ENCODE measurements at regions not wholly inside any gene's neighbourhood (a gene's known extent, or its start where the extent isn't known, plus 50 kb on each side); places are given as distances from the start of the nearest gene placed in this dataset.
A peak's percentile ranks its signal among the peaks of the same experiment; 100 is the strongest.

DNA sequence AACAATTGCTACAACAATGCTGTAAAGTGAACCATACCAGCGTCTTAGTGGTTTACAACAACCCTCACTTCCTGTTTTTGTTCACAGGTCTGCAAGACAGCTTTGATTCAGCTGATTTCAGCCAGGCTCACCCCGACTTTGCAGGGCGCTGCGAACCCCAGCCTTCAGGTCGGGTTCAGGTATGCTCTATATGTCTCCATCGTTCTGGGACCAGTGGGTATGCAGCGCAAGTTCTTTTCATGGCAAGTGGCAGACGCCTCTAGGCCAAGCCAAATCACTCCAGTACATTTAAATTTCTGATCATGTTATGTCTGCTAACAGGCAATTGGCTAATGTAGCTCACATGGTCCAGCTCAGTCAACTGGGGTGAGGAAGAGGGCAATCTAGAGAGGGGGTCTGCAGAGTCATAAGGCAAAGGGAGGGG is 52.4 kb upstream of the RGMA start:
- H2AFZ ChIP-seq (ENCODE audit: low read depth, low read length), result peak overlapping the region; percentile 60
- TF ChIP-seq EZH2 (IDR thresholded peaks at IDR 0.05; ENCODE audit: borderline replicate concordance, low read depth, low read length, severe bottlenecking), result no peak
- TF ChIP-seq, protein P1, sequence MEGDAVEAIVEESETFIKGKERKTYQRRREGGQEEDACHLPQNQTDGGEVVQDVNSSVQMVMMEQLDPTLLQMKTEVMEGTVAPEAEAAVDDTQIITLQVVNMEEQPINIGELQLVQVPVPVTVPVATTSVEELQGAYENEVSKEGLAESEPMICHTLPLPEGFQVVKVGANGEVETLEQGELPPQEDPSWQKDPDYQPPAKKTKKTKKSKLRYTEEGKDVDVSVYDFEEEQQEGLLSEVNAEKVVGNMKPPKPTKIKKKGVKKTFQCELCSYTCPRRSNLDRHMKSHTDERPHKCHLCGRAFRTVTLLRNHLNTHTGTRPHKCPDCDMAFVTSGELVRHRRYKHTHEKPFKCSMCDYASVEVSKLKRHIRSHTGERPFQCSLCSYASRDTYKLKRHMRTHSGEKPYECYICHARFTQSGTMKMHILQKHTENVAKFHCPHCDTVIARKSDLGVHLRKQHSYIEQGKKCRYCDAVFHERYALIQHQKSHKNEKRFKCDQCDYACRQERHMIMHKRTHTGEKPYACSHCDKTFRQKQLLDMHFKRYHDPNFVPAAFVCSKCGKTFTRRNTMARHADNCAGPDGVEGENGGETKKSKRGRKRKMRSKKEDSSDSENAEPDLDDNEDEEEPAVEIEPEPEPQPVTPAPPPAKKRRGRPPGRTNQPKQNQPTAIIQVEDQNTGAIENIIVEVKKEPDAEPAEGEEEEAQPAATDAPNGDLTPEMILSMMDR (IDR thresholded peaks at IDR 0.05; ENCODE audit: borderline replicate concordance, extremely low read depth, low read length, poor library complexity, severe bottlenecking), result no peak
- no peaks in the 10 kb centered on the region for H3K79me2 ChIP-seq (ENCODE audit: insufficient read depth, low read length)
- DNase-seq, result peak; percentile 9
- ATAC-seq (ENCODE audit: insufficient read depth, low read depth), result peak; percentile 52; the same call in 2 of the 3 replicates
- H3K4me2 ChIP-seq (ENCODE audit: insufficient read depth, low read length), result no peak overlapping the region
- H3K9ac ChIP-seq (ENCODE audit: low read depth, low read length), result no peak overlapping the region
- no peaks in the 10 kb centered on the region for H4K20me1 ChIP-seq (ENCODE audit: insufficient read depth, low read length)
- H3K4me3 ChIP-seq (ENCODE audit: low read depth in 1 of 2, low read length in 2 of 2), result no peak overlapping the region
- H3K27ac ChIP-seq (ENCODE audit: low read length), result 0 out of 2 replicates have a peak overlapping the region, but pooled peaks have one; percentile 36
- peaks cover 18% of the 10 kb centered on the region for H3K4me1 ChIP-seq (ENCODE audit: insufficient read depth, low read length)
- H3K9me3 ChIP-seq (ENCODE audit: insufficient read depth, low read length, severe bottlenecking), result no peaks in the 10 kb centered on the region
- no peaks in the 10 kb centered on the region for H3K36me3 ChIP-seq (ENCODE audit: insufficient read depth, low read length)
- H3K27me3 ChIP-seq (ENCODE audit: insufficient read depth, low read length, poor library complexity), result no peaks in the 10 kb centered on the region

DNA sequence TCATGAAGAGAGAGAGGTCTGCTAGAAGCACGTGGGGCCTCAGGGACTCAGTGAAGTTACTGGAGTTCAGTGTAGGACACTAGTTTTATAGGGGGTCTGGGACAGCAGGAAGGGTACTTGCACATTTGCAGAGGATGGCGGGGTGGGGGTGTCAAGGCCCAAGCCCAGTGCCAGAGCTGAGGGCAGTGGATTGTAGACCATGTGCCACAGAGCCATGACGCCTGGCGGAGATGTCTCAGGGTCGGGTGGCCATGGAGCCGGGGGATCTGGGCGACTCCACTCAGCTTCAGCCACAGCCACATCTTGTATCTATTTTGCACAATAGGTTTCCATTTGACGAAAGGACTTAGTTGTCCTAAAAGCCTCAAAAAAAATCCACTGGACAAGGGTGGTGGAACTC is 50.4 kb upstream of the RGMA start:
- Histone ChIP-seq H4K20me1 (ENCODE audit: insufficient read depth, low read length) (no peaks in the 10 kb centered on the region), H3K79me2 (ENCODE audit: insufficient read depth, low read length) (no peaks in the 10 kb centered on the region), H3K27me3 (ENCODE audit: insufficient read depth, low read length, poor library complexity) (no peaks in the 10 kb centered on the region), H3K9ac (ENCODE audit: low read depth, low read length) (no peak overlapping the region), H3K4me1 (ENCODE audit: insufficient read depth, low read length) (peaks cover 9% of the 10 kb centered on the region), H2AFZ (ENCODE audit: low read depth, low read length) (no peak overlapping the region), H3K36me3 (ENCODE audit: insufficient read depth, low read length) (no peaks in the 10 kb centered on the region), H3K4me2 (ENCODE audit: insufficient read depth, low read length) (no peak overlapping the region), H3K9me3 (ENCODE audit: insufficient read depth, low read length, severe bottlenecking) (no peaks in the 10 kb centered on the region), H3K4me3 (ENCODE audit: low read depth in 1 of 2, low read length in 2 of 2) (no peak overlapping the region), H3K27ac (ENCODE audit: low read length) (no peak overlapping the region)
- ATAC-seq (ENCODE audit: insufficient read depth, low read depth), result no peak
- TF ChIP-seq, protein P1 (IDR thresholded peaks at IDR 0.05; ENCODE audit: borderline replicate concordance, extremely low read depth, low read length, poor library complexity, severe bottlenecking), result no peak
- no peak for TF ChIP-seq EZH2 (IDR thresholded peaks at IDR 0.05; ENCODE audit: borderline replicate concordance, low read depth, low read length, severe bottlenecking)
- no peak for DNase-seq

DNA sequence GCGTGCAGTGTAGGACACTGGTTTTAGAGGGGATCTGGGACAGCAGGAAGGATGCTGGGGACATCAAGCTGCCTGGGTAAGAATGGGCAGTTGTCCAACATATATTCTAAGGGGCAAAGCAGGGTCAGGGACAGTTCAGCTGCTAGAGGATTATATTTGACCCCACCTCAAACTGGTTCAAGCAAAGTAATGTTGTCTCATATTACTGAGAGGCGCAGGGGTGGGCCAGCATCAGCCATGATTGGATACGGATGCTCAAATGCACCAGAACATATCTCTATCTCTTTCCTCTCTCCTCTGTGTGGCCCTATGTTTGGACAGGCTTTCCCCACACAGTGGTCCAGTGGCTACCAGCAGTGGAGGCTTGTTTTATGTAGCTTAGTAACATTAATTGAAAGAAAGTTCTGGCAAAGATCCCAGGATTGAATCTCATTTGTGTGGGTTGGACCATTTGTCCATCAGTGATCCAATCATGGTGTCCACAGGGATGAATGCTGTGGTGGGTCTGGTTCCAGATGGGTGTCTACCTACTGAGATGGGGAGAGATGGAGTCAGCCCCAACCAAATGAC is 49.8 kb upstream of the RGMA start:
- TF ChIP-seq, protein P1 (IDR thresholded peaks at IDR 0.05; ENCODE audit: borderline replicate concordance, extremely low read depth, low read length, poor library complexity, severe bottlenecking), result no peak
- TF ChIP-seq EZH2 (IDR thresholded peaks at IDR 0.05; ENCODE audit: borderline replicate concordance, low read depth, low read length, severe bottlenecking), result no peak
- no peak overlapping the region for H3K27ac ChIP-seq (ENCODE audit: low read length)
- peaks cover 9% of the 10 kb centered on the region for H3K4me1 ChIP-seq (ENCODE audit: insufficient read depth, low read length)
- no peak overlapping the region for H3K4me2 ChIP-seq (ENCODE audit: insufficient read depth, low read length)
- DNase-seq (no peak), ATAC-seq (ENCODE audit: insufficient read depth, low read depth) (no peak)
- H3K9ac ChIP-seq (ENCODE audit: low read depth, low read length), result no peak overlapping the region
- H4K20me1 ChIP-seq (ENCODE audit: insufficient read depth, low read length), result no peaks in the 10 kb centered on the region
- no peak overlapping the region for H3K4me3 ChIP-seq (ENCODE audit: low read depth in 1 of 2, low read length in 2 of 2)
- H3K27me3 ChIP-seq (ENCODE audit: insufficient read depth, low read length, poor library complexity), result no peaks in the 10 kb centered on the region
- no peaks in the 10 kb centered on the region for H3K79me2 ChIP-seq (ENCODE audit: insufficient read depth, low read length)
- H3K9me3 ChIP-seq (ENCODE audit: insufficient read depth, low read length, severe bottlenecking), result no peaks in the 10 kb centered on the region
- H3K36me3 ChIP-seq (ENCODE audit: insufficient read depth, low read length), result no peaks in the 10 kb centered on the region
- no peak overlapping the region for H2AFZ ChIP-seq (ENCODE audit: low read depth, low read length)
